GM23338 (cell line): ENCODE measurements at regions not wholly inside any gene's neighbourhood (a gene's known extent, or its start where the extent isn't known, plus 50 kb on each side); places are given as distances from the start of the nearest gene placed in this dataset.

Experiments used
- ATAC-seq: fragments of 200-7000 bp; cut with Tn5 transposase; 3 replicates; pipeline ENCODE4 v1.9.1; 2020
- DNase-seq: peaks from one replicate; pipeline ENCODE4 v3.0.0-alpha.2; 2015; ENCODE audit warnings: low spot score
- H2AFZ ChIP-seq: fragments of 200-600 bp; sonication (generic); 2 replicates; pipeline ENCODE4 v1.8.0; 2016; ENCODE audit warnings: antibody characterized with exemption, mild to moderate bottlenecking, moderate library complexity
- H3F3A ChIP-seq: fragments of 200-600 bp; sonication (generic); replicated peaks from 2 replicates; pipeline ENCODE4 v1.8.0; 2017; ENCODE audit warnings: antibody characterized with exemption, mixed run types, low read depth
- H3K27ac ChIP-seq: fragments of 200-600 bp; sonication (generic); 2 replicates; pipeline ENCODE4 v1.6.1; 2016; ENCODE audit warnings: low read depth
- H3K27me3 ChIP-seq: fragments of 200-600 bp; sonication (generic); 2 replicates; pipeline ENCODE4 v1.8.0; 2016; ENCODE audit warnings: mild to moderate bottlenecking, mixed run types, moderate library complexity; ENCODE audit not compliant: insufficient read depth
- H3K36me3 ChIP-seq: fragments of 200-600 bp; sonication (generic); 2 replicates; pipeline ENCODE4 v1.8.0; 2016; ENCODE audit warnings: mild to moderate bottlenecking; ENCODE audit not compliant: insufficient read depth
- H3K4me1 ChIP-seq: fragments of 200-600 bp; sonication (generic); 2 replicates; pipeline ENCODE4 v1.8.0; 2016; ENCODE audit warnings: mild to moderate bottlenecking, moderate library complexity; ENCODE audit not compliant: insufficient read depth
- H3K4me2 ChIP-seq: fragments of 200-600 bp; sonication (generic); 2 replicates; pipeline ENCODE4 v1.7.1; 2017; ENCODE audit warnings: mixed run types
- H3K4me3 ChIP-seq: fragments of 200-600 bp; sonication (generic); 2 replicates; pipeline ENCODE4 v1.6.1; 2016; ENCODE audit warnings: mixed run types
- H3K79me2 ChIP-seq: fragments of 200-600 bp; sonication (generic); replicated peaks from 2 replicates; pipeline ENCODE4 v1.8.0; 2017; ENCODE audit warnings: mild to moderate bottlenecking; ENCODE audit not compliant: insufficient read depth
- H3K9me2 ChIP-seq: fragments of 200-600 bp; sonication (generic); 2 replicates; pipeline ENCODE4 v1.8.0; 2017; ENCODE audit not compliant: insufficient read depth
- H4K20me1 ChIP-seq: fragments of 200-600 bp; sonication (generic); replicated peaks from 2 replicates; pipeline ENCODE4 v1.8.0; 2017; ENCODE audit warnings: mild to moderate bottlenecking; ENCODE audit not compliant: insufficient read depth
- H3K27ac Mint-ChIP-seq: 2 replicates; pipeline ENCODE4 v1.8.0; 2020; ENCODE audit warnings: inconsistent platforms, mild to moderate bottlenecking, moderate library complexity, mixed read lengths
- H3K27me3 Mint-ChIP-seq: 3 replicates; pipeline ENCODE4 v1.8.0; 2022; ENCODE audit warnings: low read depth, mild to moderate bottlenecking, moderate library complexity, mixed read lengths, inconsistent platforms; ENCODE audit not compliant: insufficient read depth, poor library complexity
- H3K36me3 Mint-ChIP-seq: 3 replicates; pipeline ENCODE4 v1.8.0; 2021; ENCODE audit warnings: low read depth, mild to moderate bottlenecking, inconsistent platforms, moderate library complexity, mixed read lengths
- H3K4me1 Mint-ChIP-seq: 3 replicates; pipeline ENCODE4 v1.8.0; 2020; ENCODE audit warnings: mild to moderate bottlenecking, inconsistent platforms, mixed read lengths
- H3K4me3 Mint-ChIP-seq: 3 replicates; pipeline ENCODE4 v1.8.0; 2021; ENCODE audit warnings: moderate library complexity, mild to moderate bottlenecking, inconsistent platforms, mixed read lengths
- H3K9me3 Mint-ChIP-seq: 3 replicates; pipeline ENCODE4 v1.8.0; 2020; ENCODE audit warnings: moderate library complexity, mild to moderate bottlenecking, inconsistent platforms, mixed read lengths
- CREB1 ChIP-seq: fragments of 250-450 bp; sonication (Bioruptor Pico); IDR thresholded peaks from 2 replicates; pipeline ENCODE4 v1.5.0; 2020; ENCODE audit warnings: low read depth, mild to moderate bottlenecking, moderate library complexity
- CTCF ChIP-seq, 2 experiments: fragments of 200-600 bp in 1 of 2; sonication (generic) in 1 of 2; conservative IDR thresholded peaks; 2 replicates each; pipeline versions ENCODE4 v1.5.1 to v1.6.1; 2016 to 2017; ENCODE audit warnings: antibody characterized with exemption in 2 of 2, low read depth in 2 of 2, mild to moderate bottlenecking in 2 of 2, moderate library complexity in 1 of 2
- JUNB ChIP-seq: IDR thresholded peaks from one replicate; pipeline ENCODE4 v1.6.1; 2016; ENCODE audit warnings: antibody characterized with exemption; ENCODE audit not compliant: unreplicated experiment
- REST ChIP-seq: IDR thresholded peaks from one replicate; pipeline ENCODE4 v1.6.1; 2018; ENCODE audit warnings: antibody characterized with exemption; ENCODE audit not compliant: unreplicated experiment
- ZNF331 ChIP-seq: fragments of 250-450 bp; sonication (Bioruptor Pico); IDR thresholded peaks from 2 replicates; pipeline ENCODE4 v1.5.0; 2020; ENCODE audit warnings: low read depth, mild to moderate bottlenecking, moderate library complexity
- TF ChIP-seq, protein P1 (sequence below): fragments of 250-450 bp; sonication (Bioruptor Pico); IDR thresholded peaks from 2 replicates; pipeline ENCODE4 v1.5.0; 2020; ENCODE audit warnings: mild to moderate bottlenecking, moderate library complexity

DNA sequence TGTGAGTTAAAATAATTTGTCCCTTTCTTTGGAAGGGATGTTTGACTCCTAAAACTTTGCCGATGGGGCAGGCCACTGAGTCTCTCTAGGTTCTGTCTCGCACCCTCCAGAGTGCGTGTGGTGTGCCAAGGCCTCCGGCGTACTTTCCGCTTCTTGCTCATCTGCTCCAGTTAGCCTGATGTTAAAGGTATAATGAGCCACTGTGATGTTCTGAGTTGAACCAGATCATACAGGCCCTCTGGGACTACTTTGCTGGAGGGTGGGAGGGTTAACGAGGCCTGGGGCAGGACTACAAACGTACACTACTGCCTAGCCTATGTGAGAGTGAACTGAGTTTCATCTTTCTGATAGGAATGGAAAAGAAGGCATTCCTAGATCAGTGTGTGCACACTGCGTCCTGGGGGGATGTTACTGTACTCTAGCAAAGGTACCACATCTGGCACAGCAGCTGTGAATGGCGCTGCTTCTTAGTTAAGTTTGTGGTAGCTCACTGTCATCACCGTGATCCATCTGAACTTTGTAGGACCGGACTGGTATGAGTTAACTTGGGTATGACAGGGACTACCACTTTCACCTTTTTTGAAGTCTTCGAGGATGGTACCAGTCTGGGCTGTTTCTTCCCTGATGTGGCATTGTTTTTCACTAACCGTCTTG, 60.2 kb downstream of the RGS12 start:
- no peaks in the 10 kb centered on the region for H3K79me2 ChIP-seq
- H2AFZ ChIP-seq = no peak overlapping the region
- Mint-ChIP-seq H3K27me3 (no peaks in the 10 kb centered on the region), H3K27ac (no peak overlapping the region), H3K4me3 (no peak overlapping the region), H3K9me3 (no peaks in the 10 kb centered on the region), H3K4me1 (peaks cover 11% of the 10 kb centered on the region), H3K36me3 (0 out of 3 replicates have a peak, but pooled peaks cover 5% of the 10 kb centered on the region)
- no peak overlapping the region for H3K4me3 ChIP-seq
- DNase-seq (no peak), ATAC-seq (no peak)
- no peaks in the 10 kb centered on the region for H3K9me2 ChIP-seq
- H3F3A ChIP-seq = no peaks in the 10 kb centered on the region
- H3K27ac ChIP-seq = no peak overlapping the region
- no peaks in the 10 kb centered on the region for H4K20me1 ChIP-seq
- H3K36me3 ChIP-seq = no peaks in the 10 kb centered on the region
- no peak overlapping the region for H3K4me2 ChIP-seq
- no peaks in the 10 kb centered on the region for H3K27me3 ChIP-seq
- H3K4me1 ChIP-seq = peaks cover 16% of the 10 kb centered on the region
- TF ChIP-seq CTCF (conservative IDR thresholded peaks at IDR 0.05; ENCODE audit: low read depth in 2 of 2) (no peak), REST (no peak), ZNF331 (CRISPR knock-in tag) (no peak), CREB1 (no peak), JUNB (no peak)
- TF ChIP-seq, protein P1, sequence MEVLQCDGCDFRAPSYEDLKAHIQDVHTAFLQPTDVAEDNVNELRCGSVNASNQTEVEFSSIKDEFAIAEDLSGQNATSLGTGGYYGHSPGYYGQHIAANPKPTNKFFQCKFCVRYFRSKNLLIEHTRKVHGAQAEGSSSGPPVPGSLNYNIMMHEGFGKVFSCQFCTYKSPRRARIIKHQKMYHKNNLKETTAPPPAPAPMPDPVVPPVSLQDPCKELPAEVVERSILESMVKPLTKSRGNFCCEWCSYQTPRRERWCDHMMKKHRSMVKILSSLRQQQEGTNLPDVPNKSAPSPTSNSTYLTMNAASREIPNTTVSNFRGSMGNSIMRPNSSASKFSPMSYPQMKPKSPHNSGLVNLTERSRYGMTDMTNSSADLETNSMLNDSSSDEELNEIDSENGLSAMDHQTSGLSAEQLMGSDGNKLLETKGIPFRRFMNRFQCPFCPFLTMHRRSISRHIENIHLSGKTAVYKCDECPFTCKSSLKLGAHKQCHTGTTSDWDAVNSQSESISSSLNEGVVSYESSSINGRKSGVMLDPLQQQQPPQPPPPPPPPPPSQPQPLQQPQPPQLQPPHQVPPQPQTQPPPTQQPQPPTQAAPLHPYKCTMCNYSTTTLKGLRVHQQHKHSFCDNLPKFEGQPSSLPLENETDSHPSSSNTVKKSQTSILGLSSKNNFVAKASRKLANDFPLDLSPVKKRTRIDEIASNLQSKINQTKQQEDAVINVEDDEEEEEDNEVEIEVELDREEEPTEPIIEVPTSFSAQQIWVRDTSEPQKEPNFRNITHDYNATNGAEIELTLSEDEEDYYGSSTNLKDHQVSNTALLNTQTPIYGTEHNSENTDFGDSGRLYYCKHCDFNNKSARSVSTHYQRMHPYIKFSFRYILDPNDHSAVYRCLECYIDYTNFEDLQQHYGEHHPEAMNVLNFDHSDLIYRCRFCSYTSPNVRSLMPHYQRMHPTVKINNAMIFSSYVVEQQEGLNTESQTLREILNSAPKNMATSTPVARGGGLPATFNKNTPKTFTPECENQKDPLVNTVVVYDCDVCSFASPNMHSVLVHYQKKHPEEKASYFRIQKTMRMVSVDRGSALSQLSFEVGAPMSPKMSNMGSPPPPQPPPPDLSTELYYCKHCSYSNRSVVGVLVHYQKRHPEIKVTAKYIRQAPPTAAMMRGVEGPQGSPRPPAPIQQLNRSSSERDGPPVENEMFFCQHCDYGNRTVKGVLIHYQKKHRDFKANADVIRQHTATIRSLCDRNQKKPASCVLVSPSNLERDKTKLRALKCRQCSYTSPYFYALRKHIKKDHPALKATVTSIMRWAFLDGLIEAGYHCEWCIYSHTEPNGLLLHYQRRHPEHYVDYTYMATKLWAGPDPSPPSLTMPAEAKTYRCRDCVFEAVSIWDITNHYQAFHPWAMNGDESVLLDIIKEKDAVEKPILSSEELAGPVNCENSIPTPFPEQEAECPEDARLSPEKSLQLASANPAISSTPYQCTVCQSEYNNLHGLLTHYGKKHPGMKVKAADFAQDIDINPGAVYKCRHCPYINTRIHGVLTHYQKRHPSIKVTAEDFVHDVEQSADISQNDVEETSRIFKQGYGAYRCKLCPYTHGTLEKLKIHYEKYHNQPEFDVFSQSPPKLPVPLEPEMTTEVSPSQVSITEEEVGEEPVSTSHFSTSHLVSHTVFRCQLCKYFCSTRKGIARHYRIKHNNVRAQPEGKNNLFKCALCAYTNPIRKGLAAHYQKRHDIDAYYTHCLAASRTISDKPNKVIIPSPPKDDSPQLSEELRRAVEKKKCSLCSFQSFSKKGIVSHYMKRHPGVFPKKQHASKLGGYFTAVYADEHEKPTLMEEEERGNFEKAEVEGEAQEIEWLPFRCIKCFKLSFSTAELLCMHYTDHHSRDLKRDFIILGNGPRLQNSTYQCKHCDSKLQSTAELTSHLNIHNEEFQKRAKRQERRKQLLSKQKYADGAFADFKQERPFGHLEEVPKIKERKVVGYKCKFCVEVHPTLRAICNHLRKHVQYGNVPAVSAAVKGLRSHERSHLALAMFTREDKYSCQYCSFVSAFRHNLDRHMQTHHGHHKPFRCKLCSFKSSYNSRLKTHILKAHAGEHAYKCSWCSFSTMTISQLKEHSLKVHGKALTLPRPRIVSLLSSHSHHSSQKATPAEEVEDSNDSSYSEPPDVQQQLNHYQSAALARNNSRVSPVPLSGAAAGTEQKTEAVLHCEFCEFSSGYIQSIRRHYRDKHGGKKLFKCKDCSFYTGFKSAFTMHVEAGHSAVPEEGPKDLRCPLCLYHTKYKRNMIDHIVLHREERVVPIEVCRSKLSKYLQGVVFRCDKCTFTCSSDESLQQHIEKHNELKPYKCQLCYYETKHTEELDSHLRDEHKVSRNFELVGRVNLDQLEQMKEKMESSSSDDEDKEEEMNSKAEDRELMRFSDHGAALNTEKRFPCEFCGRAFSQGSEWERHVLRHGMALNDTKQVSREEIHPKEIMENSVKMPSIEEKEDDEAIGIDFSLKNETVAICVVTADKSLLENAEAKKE (CRISPR knock-in tag) = no peak
